Nucleus accumbens (tissue), 56 donors: ENCODE measurements at regions not wholly inside any gene's neighbourhood (a gene's known extent, or its start where the extent isn't known, plus 50 kb on each side); places are given as distances from the start of the nearest gene placed in this dataset.

Source experiments
- DNase-seq, 56 donors: peaks; one replicate each; lab custom pipeline; 2025; lab: John Stamatoyannopoulos, UW

GRCh38 chr1:34460193-34460592, 283.5 kb downstream of the C1orf94 start:
- peak in 11 of 56 donors; percentile 1 to 35 (median 3) for DNase-seq

GRCh38 chr1:34470401-34470800, 284.4 kb upstream of the GJB5 start:
- DNase-seq: no peak

DNA sequence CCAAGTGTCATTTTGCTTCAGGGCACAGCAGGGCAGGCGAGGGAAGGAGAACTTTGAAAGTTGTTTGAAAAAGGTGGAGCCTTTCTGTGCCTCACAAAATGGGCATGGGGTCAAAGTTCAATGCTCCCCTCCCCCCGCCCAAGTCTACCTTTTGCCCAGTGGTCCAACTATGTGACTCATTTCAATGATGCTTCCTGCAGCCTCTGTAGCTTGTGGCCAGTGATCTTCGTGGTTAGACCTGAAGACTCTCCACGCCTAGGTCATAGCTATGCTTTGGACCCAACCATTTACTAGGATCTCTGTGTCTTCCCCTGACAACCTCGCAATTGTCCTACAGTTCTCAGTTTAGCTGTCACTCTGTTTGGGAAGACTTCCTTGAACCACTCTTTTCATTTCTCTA, 280.3 kb upstream of the GJB5 start:
- no peak for DNase-seq

- no peak for DNase-seq
Measured at GRCh38 chr1:34476371-34476770, 278.5 kb upstream of the GJB5 start.

GRCh38 chr1:34477632-34478141, 277.2 kb upstream of the GJB5 start:
- DNase-seq: no peak

DNA sequence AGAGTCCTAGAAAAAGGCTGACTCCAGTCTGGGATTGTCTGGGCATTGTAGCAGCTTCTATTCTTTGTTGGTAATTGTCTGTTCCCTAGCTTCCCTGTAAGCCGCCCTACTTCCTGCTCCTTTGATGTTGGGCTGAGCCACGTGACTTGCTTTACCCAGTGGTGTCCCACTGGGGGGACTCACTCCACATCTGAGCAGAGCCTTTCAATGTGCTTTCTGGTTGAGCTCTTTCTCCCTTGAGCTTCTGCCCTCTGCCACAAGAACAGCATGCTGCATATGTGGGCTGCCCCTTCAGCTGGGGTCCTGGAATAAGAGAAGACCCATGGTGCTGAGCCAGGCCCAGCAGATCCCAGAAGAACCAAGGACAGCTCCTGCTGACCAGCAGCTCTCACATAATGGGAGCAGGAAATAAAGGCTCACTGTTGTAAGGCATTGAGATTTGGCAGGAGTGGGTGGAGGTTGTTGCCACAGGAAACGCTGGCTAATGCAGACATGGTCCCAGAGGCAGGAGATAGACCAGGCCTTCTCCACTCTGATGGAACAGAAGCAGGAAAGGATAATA, 276.3 kb upstream of the GJB5 start:
- no peak for DNase-seq

GRCh38 chr1:34479731-34480130, 275.1 kb upstream of the GJB5 start:
- no peak for DNase-seq

GRCh38 chr1:34488080-34488708, 266.7 kb upstream of the GJB5 start:
- no peak for DNase-seq

- DNase-seq: peak in 3 of 56 donors; percentile 5 to 14 (median 14)
Measured at GRCh38 chr1:34500451-34500850, 254.4 kb upstream of the GJB5 start.

DNA sequence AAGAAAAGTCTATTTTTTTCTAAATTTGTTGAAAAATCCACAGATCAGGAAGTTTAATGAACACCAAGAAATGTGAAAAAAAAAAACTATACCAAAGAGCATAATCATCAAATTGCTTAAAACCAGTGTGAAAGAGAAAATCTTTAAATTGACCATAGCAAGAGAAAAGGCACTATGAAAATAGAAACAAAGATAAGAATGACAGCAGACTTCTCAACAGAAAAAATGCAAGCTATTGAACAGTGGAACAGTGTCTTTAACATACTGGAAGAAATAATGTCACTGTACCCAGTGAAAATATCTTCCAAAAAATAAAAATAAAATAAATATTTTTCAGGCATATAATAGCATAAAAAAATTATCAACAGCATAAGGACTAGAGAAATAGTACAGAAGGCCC, 243.0 kb upstream of the GJB5 start:
- no peak for DNase-seq

DNA sequence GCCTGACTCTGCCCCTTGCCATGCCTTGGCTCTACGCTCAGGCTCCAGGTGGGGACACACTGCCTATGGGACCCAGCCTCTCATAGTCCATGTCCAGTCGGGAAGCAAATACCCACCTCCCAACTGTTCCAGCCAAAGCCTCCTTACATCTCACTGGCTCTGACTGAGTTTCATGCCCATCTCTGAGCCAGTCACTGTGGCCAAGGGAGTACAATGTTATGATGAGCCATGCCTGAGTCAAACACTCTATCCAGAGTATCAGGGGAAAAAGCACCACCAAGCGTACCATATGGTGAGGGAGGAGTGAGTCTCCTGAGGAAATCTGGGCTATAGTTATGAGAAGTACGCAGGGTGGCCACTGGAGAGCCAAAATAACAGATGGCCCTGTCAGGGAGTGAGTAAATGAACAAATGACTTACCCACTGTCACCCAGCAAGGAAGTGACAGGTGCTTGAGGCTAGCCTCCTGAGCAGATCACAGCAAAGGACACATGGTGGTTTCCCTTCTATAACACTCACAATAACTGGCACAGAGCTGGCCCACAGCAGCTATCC, 236.6 kb upstream of the GJB5 start:
- DNase-seq: no peak

DNA sequence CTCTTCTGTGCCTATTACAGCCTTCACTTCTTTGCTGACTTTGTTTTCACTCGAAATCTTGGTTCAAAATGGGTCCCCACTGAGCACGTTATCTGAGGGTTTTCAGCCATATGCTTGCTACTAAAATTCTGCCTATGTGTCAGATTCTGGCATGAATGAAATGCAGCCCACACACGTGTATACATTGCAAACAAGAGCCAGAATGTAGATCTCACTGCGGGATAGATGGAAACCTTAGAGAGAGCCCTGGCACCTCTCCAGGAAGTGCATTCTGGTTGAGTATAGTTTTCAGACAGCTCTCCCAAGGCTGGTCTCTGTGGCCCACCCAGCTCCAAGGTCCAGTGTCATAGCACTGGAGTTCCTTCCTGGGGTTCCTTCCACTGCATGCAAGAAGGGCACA, 234.7 kb upstream of the GJB5 start:
- DNase-seq: no peak

- DNase-seq: no peak
Measured at GRCh38 chr1:34524783-34525182, 230.1 kb upstream of the GJB5 start.

DNA sequence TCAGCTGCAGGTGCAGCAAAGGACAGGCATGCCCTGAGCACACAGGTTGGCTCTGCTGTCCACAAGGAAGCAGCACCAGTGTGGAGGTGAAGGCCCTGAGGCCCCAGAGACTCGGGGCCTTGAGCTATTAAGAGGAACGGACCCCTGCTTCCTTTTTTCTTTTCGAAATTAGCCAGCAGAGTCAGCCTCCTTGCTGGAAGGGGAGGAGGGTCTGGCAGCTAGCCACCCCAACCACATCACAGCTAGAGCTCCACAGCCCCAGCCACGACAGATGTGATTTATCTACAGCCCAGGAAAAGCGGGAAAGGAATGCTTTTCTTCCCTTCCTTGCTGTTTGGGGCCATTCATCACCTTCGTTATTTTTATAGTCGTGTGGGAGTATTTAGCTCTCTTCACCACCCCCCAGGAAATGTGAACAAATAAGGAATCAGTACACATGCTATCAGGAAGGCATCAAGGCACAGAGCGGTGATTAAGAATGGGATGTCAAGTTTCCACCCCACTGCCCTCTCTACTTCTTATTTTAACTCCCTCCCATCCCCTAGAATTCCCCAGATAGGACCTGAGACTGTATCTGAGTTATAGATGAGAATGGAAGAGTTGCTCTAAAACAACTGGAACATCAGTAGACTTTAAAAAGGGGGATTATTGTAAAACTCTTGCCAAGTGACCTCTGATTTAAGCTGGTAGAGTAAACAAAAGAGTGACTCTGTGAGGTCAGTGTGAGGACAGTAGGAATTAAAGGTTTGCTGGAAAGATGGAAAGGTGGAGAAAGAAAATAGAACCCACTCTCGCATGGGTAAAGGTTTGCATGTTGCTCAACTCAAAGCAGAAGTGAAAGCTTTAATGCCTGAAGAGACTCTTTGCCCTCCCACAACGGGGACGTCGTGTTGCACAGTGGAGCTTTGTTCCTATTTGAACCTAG, 224.7 kb upstream of the GJB5 start:
- DNase-seq: peak in 6 of 56 donors; percentile 2 to 38 (median 4)

- no peak for DNase-seq
Measured at GRCh38 chr1:34532113-34532512, 222.7 kb upstream of the GJB5 start.

GRCh38 chr1:34538481-34538880, 216.4 kb upstream of the GJB5 start:
- DNase-seq: no peak

DNA sequence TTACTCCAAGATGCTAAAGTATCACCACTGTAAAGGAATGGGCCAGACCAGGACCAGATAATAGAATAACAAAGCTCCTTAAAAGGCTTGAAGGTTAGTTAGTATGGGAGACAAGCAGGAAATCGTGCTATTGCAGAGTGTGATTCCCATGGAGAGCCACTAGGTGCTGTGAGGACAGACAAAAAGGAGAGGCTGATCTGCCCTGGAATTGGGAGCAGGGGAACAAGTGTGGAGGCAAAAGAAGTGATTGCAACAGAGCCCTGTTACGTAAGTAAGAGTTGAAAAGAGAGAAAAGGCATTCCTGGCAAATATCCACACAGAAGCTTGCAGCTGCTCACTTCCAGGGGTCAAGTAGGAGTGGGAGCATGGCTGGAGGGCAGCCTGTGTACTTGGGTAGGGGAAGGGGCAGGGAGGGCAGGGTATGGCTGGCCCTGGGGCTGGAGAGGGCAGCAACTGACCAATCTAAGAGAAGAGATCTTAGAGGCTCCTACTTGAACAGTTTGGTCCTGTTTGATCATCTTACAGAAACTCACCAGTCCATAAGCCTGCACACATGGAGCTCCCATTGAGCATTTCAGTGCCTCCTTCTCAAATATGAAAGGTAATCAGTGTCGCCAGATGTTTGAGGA, 207.7 kb upstream of the GJB5 start:
- no peak for DNase-seq

GRCh38 chr1:34549199-34549598, 205.6 kb upstream of the GJB5 start:
- DNase-seq: no peak

- no peak for DNase-seq
Measured at GRCh38 chr1:34578306-34578705, 176.5 kb upstream of the GJB5 start.

- DNase-seq: no peak
Measured at GRCh38 chr1:34582356-34582755, 172.5 kb upstream of the GJB5 start.

DNA sequence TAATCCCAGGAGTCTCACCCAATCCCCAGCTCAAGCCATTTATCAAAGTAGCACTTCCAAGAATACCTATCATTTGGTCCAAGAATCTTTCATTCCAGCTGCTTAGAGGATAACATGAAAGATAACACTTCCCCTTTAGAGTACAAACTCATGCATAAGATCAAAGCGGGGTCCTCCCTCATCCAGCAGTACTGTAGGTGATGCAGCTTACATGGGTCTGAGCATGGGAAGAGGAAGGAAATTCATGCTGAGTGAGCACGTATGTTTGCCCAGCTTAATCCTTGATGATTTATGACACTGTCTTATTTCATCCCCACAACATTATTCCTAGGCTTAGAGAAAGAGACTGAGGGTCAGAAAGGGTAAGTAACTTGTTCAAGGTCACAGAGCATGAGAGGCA, 167.1 kb upstream of the GJB5 start:
- no peak for DNase-seq
